SK-N-SH treated with all-trans-retinoic acid at 6 μM for 48 hours (cell line): ENCODE measurements at regions not wholly inside any gene's neighbourhood (a gene's known extent, or its start where the extent isn't known, plus 50 kb on each side); places are given as distances from the start of the nearest gene placed in this dataset.

Experiments
- ATAC-seq: fragments of 200-7000 bp; cut with Tn5 transposase; 3 replicates; pipeline ENCODE4 v1.9.1; 2020; ENCODE audit warnings: mild to moderate bottlenecking, moderate library complexity
- ARNTL ChIP-seq: fragments of 450-650 bp; formaldehyde crosslinking; IDR thresholded peaks from 2 replicates; pipeline ENCODE4 v1.5.0; 2020; ENCODE audit warnings: low read depth, mild to moderate bottlenecking, moderate library complexity, borderline replicate concordance
- BACH2 ChIP-seq: fragments of 250-450 bp; sonication (Bioruptor Pico); IDR thresholded peaks from 2 replicates; pipeline ENCODE4 v1.9.0; 2021; ENCODE audit warnings: mild to moderate bottlenecking, borderline replicate concordance
- CSDC2 ChIP-seq: fragments of 250-450 bp; sonication (Bioruptor Pico); IDR thresholded peaks from 2 replicates; pipeline ENCODE4 v1.5.0; 2020; ENCODE audit warnings: mild to moderate bottlenecking, moderate library complexity
- ESRRG ChIP-seq: fragments of 250-450 bp; sonication (Bioruptor Pico); IDR thresholded peaks from 2 replicates; pipeline ENCODE4 v1.6.1; 2021; ENCODE audit warnings: mild to moderate bottlenecking
- GLIS3 ChIP-seq: fragments of 250-450 bp; sonication (Bioruptor Pico); IDR thresholded peaks from 2 replicates; pipeline ENCODE4 v1.5.0; 2020; ENCODE audit warnings: mild to moderate bottlenecking, moderate library complexity
- ISL1 ChIP-seq: fragments of 250-450 bp; sonication (Bioruptor Pico); IDR thresholded peaks from 2 replicates; pipeline ENCODE4 v2.1.2; 2022; ENCODE audit warnings: mild to moderate bottlenecking, moderate library complexity
- OSR1 ChIP-seq: fragments of 250-450 bp; sonication (Bioruptor Pico); IDR thresholded peaks from 2 replicates; pipeline ENCODE4 v1.8.0; 2022; ENCODE audit warnings: moderate library complexity, mild to moderate bottlenecking, inconsistent platforms
- PATZ1 ChIP-seq: fragments of 250-450 bp; sonication (Bioruptor Pico); IDR thresholded peaks from 2 replicates; pipeline ENCODE4 v1.8.0; 2020; ENCODE audit warnings: mild to moderate bottlenecking, moderate library complexity, borderline replicate concordance
- POU6F1 ChIP-seq: fragments of 250-450 bp; sonication (Bioruptor Pico); IDR thresholded peaks from 2 replicates; pipeline ENCODE4 v1.8.0; 2021; ENCODE audit warnings: low read depth, mild to moderate bottlenecking, moderate library complexity, borderline replicate concordance
- PPARA ChIP-seq: fragments of 250-450 bp; sonication (Bioruptor Pico); IDR thresholded peaks from 2 replicates; pipeline ENCODE4 v1.5.0; 2020; ENCODE audit warnings: mild to moderate bottlenecking, borderline replicate concordance
- RARB ChIP-seq: fragments of 250-450 bp; sonication (Bioruptor Pico); IDR thresholded peaks from 2 replicates; pipeline ENCODE4 v1.8.0; 2021; ENCODE audit warnings: mild to moderate bottlenecking, moderate library complexity
- SNAI2 ChIP-seq: fragments of 250-450 bp; sonication (Bioruptor Pico); IDR thresholded peaks from 2 replicates; pipeline ENCODE4 v1.5.0; 2020; ENCODE audit warnings: mild to moderate bottlenecking, moderate library complexity
- TCF4 ChIP-seq: fragments of 250-450 bp; sonication (Bioruptor Pico); IDR thresholded peaks from 2 replicates; pipeline ENCODE4 v1.8.0; 2021; ENCODE audit warnings: mild to moderate bottlenecking, moderate library complexity, borderline replicate concordance
- TOX ChIP-seq: fragments of 250-450 bp; sonication (Bioruptor Pico); IDR thresholded peaks from 2 replicates; pipeline ENCODE4 v1.8.0; 2021; ENCODE audit warnings: mild to moderate bottlenecking, moderate library complexity, borderline replicate concordance
- ZC3H10 ChIP-seq: fragments of 250-450 bp; sonication (Bioruptor Pico); IDR thresholded peaks from 2 replicates; pipeline ENCODE4 v1.5.1; 2021; ENCODE audit warnings: mild to moderate bottlenecking, moderate library complexity
- ZFP3 ChIP-seq: fragments of 250-450 bp; sonication (Bioruptor Pico); IDR thresholded peaks from 2 replicates; pipeline ENCODE4 v1.5.0; 2020; ENCODE audit warnings: mild to moderate bottlenecking, moderate library complexity
- ZFP30 ChIP-seq: fragments of 450-650 bp; formaldehyde crosslinking; IDR thresholded peaks from 2 replicates; pipeline ENCODE4 v1.5.0; 2022; ENCODE audit warnings: mild to moderate bottlenecking, moderate library complexity
- ZNF565 ChIP-seq: fragments of 450-650 bp; formaldehyde crosslinking; conservative IDR thresholded peaks from 2 replicates; pipeline ENCODE4 v1.5.0; 2020; ENCODE audit warnings: low read depth, mild to moderate bottlenecking, moderate library complexity
- ZNF70 ChIP-seq: fragments of 450-650 bp; formaldehyde crosslinking; IDR thresholded peaks from 2 replicates; pipeline ENCODE4 v1.5.0; 2020; ENCODE audit warnings: mild to moderate bottlenecking, moderate library complexity
- ZNF8 ChIP-seq: fragments of 450-650 bp; formaldehyde crosslinking; IDR thresholded peaks from 2 replicates; pipeline ENCODE4 v1.5.0; 2020; ENCODE audit warnings: mild to moderate bottlenecking, moderate library complexity
- TF ChIP-seq, protein P1 (sequence below): fragments of 250-450 bp; sonication (Bioruptor Pico); IDR thresholded peaks from 2 replicates; pipeline ENCODE4 v1.5.1; 2020; ENCODE audit warnings: low read depth, mild to moderate bottlenecking, moderate library complexity

GRCh38 chr14:104293231-104293841 lies 154.9 kb downstream of the KIF26A start:
- no peak for TF ChIP-seq ARNTL (CRISPR knock-in tag)
- TF ChIP-seq ESRRG (CRISPR knock-in tag) = no peak
- TF ChIP-seq ZFP3 = no peak
- TF ChIP-seq ZNF565 (CRISPR knock-in tag) = no peak
- no peak for TF ChIP-seq PATZ1 (CRISPR knock-in tag)
- TF ChIP-seq ZNF70 (CRISPR knock-in tag) = no peak
- TF ChIP-seq TCF4 = no peak
- no peak for TF ChIP-seq OSR1
- no peak for TF ChIP-seq ZC3H10
- TF ChIP-seq POU6F1 (CRISPR knock-in tag) = no peak
- no peak for TF ChIP-seq CSDC2 (CRISPR knock-in tag)
- no peak for TF ChIP-seq SNAI2 (CRISPR knock-in tag)
- no peak for TF ChIP-seq RARB (CRISPR knock-in tag)
- TF ChIP-seq ISL1 (CRISPR knock-in tag) = no peak
- TF ChIP-seq ZFP30 = no peak
- no peak for TF ChIP-seq ZNF8 (CRISPR knock-in tag)
- no peak for ATAC-seq

DNA sequence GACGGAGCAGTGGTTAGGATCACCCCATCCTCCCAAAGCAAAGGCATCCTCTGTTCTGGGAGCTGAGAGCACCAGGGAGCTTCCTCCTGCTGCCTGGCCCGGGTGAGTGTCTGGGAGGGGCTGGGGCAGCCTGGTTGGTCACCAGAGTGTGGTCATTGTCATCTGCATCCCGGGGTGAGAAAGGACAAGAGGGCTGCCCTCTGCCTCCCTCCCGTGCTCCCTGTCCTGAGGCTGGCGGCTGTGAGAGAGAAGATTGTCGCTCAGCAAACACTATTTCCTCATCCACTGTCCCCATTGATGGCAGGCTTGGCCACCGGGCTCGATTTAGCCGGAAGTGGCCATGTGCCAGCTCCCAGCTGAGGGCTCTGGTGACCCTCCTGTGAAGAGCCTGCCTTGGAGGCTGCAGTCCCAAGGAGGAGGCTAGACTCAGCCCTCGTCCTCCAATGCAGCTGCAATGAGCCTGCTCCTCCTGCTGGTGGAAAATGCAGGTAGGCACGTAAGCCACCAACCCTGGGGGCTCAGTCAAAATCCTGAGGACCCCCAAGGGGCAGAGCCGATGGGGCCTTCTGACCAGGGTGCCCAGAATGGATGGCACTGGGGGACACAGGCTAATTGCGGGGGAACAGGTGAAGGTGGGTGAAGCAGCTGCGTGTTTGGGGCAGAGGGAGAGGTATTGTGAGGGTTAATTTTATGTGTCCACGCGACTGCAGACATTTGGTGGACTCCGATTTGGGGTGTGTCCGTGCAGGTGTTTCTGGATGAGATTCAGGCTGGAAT lies 155.7 kb downstream of the KIF26A start:
- TF ChIP-seq ESRRG (CRISPR knock-in tag) = no peak
- TF ChIP-seq ZNF70 (CRISPR knock-in tag) = peak; percentile 50; the same call in 1 of the 2 replicates
- no peak for TF ChIP-seq OSR1
- ATAC-seq = no peak

- TF ChIP-seq ZNF565 (CRISPR knock-in tag) (no peak), OSR1 (no peak), ISL1 (CRISPR knock-in tag) (no peak), POU6F1 (CRISPR knock-in tag) (no peak), ZNF70 (CRISPR knock-in tag) (no peak), ZNF8 (CRISPR knock-in tag) (no peak), ESRRG (CRISPR knock-in tag) (no peak), ARNTL (CRISPR knock-in tag) (no peak), PPARA (CRISPR knock-in tag) (no peak), BACH2 (no peak), ZFP3 (no peak), PATZ1 (CRISPR knock-in tag) (no peak), SNAI2 (CRISPR knock-in tag) (no peak), CSDC2 (CRISPR knock-in tag) (no peak), ZFP30 (no peak), TOX (CRISPR knock-in tag) (no peak), GLIS3 (CRISPR knock-in tag) (no peak), TCF4 (no peak)
- TF ChIP-seq, protein P1, sequence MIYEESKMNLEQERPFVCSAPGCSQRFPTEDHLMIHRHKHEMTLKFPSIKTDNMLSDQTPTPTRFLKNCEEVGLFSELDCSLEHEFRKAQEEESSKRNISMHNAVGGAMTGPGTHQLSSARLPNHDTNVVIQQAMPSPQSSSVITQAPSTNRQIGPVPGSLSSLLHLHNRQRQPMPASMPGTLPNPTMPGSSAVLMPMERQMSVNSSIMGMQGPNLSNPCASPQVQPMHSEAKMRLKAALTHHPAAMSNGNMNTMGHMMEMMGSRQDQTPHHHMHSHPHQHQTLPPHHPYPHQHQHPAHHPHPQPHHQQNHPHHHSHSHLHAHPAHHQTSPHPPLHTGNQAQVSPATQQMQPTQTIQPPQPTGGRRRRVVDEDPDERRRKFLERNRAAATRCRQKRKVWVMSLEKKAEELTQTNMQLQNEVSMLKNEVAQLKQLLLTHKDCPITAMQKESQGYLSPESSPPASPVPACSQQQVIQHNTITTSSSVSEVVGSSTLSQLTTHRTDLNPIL = no peak
- TF ChIP-seq, all 23 proteins: peak for 0
- no peak for ATAC-seq
Measured at GRCh38 chr14:104294628-104294982, 156.2 kb downstream of the KIF26A start.
